K562 (cell line): ENCODE measurements at regions not wholly inside any gene's neighbourhood (a gene's known extent, or its start where the extent isn't known, plus 50 kb on each side); places are given as distances from the start of the nearest gene placed in this dataset.

ENCODE experiments used
- ATF7 ChIP-seq: fragments of 450-650 bp; IDR thresholded peaks from 2 replicates; pipeline ENCODE4 v1.7.1; 2014; ENCODE audit warnings: mild to moderate bottlenecking, moderate library complexity
- CSDE1 ChIP-seq, 2 experiments: fragments of 450-650 bp; IDR thresholded peaks; 2 replicates each; pipeline ENCODE4 v1.6.1; 2016; ENCODE audit warnings: mild to moderate bottlenecking in 1 of 2
- GABPB1 ChIP-seq: sonication (generic); formaldehyde crosslinking; IDR thresholded peaks from 2 replicates; pipeline ENCODE4 v1.8.0; 2022; ENCODE audit warnings: mild to moderate bottlenecking, missing genetic modification reagents
- GTF2E2 ChIP-seq: fragments of 200-800 bp; sonication (Bioruptor generic); IDR thresholded peaks from 2 replicates; pipeline ENCODE4 v1.6.1; 2016; ENCODE audit warnings: missing genetic modification characterization, missing compliant biosample characterization
- KLF16 ChIP-seq: IDR thresholded peaks from 2 replicates; pipeline ENCODE4 v1.6.1; 2016; ENCODE audit warnings: antibody characterized with exemption
- MIER1 ChIP-seq: fragments of 450-650 bp; IDR thresholded peaks from 2 replicates; pipeline ENCODE4 v1.6.1; 2016; ENCODE audit warnings: antibody characterized with exemption, mild to moderate bottlenecking, low read depth
- RBM39 ChIP-seq: fragments of 200-400 bp; formaldehyde crosslinking; optimal IDR thresholded peaks from 2 replicates; pipeline ENCODE3; 2018; ENCODE audit warnings: low read depth, low read length
- SAP30 ChIP-seq: fragments of 200-600 bp; sonication (generic); IDR thresholded peaks from 2 replicates; pipeline ENCODE4 v1.6.1; 2012; ENCODE audit warnings: borderline replicate concordance, low read depth, mild to moderate bottlenecking, moderate library complexity, low read length, control low read depth, inconsistent platforms; ENCODE audit not compliant: insufficient read depth, poor library complexity, severe bottlenecking
- SIN3A ChIP-seq, 2 experiments: fragments of 150-350 bp in 1 of 2; IDR thresholded peaks; 2 replicates each; pipeline ENCODE4 v1.6.1; 2011 to 2016; ENCODE audit warnings: borderline replicate concordance in 2 of 2, low read depth in 2 of 2, low read length in 2 of 2, mild to moderate bottlenecking in 2 of 2, moderate library complexity in 2 of 2; ENCODE audit not compliant: control insufficient read depth in 1 of 2
- SP1 ChIP-seq: sonication (generic); formaldehyde crosslinking; IDR thresholded peaks from 2 replicates; pipeline ENCODE4 v1.8.1; 2022; ENCODE audit warnings: mild to moderate bottlenecking, missing genetic modification reagents
- TCF7 ChIP-seq: sonication (generic); IDR thresholded peaks from 2 replicates; pipeline ENCODE4 v1.6.1; 2016; ENCODE audit warnings: antibody characterized with exemption, borderline replicate concordance
- TRIM24 ChIP-seq, 2 experiments: fragments of 450-650 bp; IDR thresholded peaks; 2 replicates each; pipeline ENCODE4 v1.6.1; 2016
- U2AF1 ChIP-seq: fragments of 200-400 bp; formaldehyde crosslinking; optimal IDR thresholded peaks from 2 replicates; pipeline ENCODE3; 2017; ENCODE audit warnings: mild to moderate bottlenecking, low read depth, low read length, moderate library complexity
- ZBED1 ChIP-seq: IDR thresholded peaks from 2 replicates; pipeline ENCODE4 v1.6.1; 2014
- ZNF134 ChIP-seq: fragments of 250-450 bp; sonication (Bioruptor Pico); conservative IDR thresholded peaks from 2 replicates; pipeline ENCODE4 v1.4.0; 2020
- TF ChIP-seq, protein P1 (sequence below): fragments of 450-650 bp; IDR thresholded peaks from 2 replicates; pipeline ENCODE4 v1.7.0; 2016; ENCODE audit warnings: borderline replicate concordance
- TF ChIP-seq, protein P2 (sequence below): sonication (generic); formaldehyde crosslinking; IDR thresholded peaks from 2 replicates; pipeline ENCODE4 v1.8.0; 2022; ENCODE audit warnings: mild to moderate bottlenecking, missing genetic modification reagents
- TF ChIP-seq, protein P3 (sequence below): sonication (generic); formaldehyde crosslinking; IDR thresholded peaks from 2 replicates; pipeline ENCODE4 v1.8.1; 2023; ENCODE audit warnings: mild to moderate bottlenecking, missing genetic modification reagents
- TF ChIP-seq, protein P4 (sequence below): fragments of 450-650 bp; IDR thresholded peaks from 2 replicates; pipeline ENCODE4 v1.6.1; 2017; ENCODE audit warnings: antibody characterized with exemption, mild to moderate bottlenecking

DNA sequence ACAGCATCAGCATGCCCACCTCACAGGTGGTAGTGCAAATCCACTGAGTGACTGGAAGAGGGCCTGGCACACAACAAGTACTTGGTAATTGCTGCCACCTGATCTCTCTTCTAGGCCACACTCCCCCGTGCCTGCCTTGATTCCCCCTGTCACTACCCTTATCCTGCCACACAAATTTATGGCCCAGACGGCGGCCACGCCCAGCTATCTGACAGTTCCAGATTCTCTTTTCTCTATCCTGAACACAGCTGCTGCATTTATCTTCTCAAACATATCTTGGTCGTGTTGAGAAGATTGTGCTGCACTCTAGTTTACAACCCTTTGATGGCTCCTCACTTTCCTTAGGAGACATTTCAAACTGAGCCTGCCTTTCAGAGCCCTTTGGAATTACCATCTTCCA lies 585.2 kb downstream of the NTRK3 start (continued):
- TF ChIP-seq, protein P1, sequence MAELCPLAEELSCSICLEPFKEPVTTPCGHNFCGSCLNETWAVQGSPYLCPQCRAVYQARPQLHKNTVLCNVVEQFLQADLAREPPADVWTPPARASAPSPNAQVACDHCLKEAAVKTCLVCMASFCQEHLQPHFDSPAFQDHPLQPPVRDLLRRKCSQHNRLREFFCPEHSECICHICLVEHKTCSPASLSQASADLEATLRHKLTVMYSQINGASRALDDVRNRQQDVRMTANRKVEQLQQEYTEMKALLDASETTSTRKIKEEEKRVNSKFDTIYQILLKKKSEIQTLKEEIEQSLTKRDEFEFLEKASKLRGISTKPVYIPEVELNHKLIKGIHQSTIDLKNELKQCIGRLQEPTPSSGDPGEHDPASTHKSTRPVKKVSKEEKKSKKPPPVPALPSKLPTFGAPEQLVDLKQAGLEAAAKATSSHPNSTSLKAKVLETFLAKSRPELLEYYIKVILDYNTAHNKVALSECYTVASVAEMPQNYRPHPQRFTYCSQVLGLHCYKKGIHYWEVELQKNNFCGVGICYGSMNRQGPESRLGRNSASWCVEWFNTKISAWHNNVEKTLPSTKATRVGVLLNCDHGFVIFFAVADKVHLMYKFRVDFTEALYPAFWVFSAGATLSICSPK, result no peak
- TF ChIP-seq TCF7, result 0 out of 2 replicates have a peak, but pooled peaks have one; percentile 43
- no peak for TF ChIP-seq SAP30
- TF ChIP-seq, protein P2, sequence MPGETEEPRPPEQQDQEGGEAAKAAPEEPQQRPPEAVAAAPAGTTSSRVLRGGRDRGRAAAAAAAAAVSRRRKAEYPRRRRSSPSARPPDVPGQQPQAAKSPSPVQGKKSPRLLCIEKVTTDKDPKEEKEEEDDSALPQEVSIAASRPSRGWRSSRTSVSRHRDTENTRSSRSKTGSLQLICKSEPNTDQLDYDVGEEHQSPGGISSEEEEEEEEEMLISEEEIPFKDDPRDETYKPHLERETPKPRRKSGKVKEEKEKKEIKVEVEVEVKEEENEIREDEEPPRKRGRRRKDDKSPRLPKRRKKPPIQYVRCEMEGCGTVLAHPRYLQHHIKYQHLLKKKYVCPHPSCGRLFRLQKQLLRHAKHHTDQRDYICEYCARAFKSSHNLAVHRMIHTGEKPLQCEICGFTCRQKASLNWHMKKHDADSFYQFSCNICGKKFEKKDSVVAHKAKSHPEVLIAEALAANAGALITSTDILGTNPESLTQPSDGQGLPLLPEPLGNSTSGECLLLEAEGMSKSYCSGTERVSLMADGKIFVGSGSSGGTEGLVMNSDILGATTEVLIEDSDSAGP (CRISPR knock-in tag), result no peak
- TF ChIP-seq ATF7, result peak; percentile 49; the same call in 1 of the 2 replicates
- TF ChIP-seq GABPB1 (CRISPR knock-in tag), result no peak
- TF ChIP-seq U2AF1, result no peak
- TF ChIP-seq GTF2E2 (tag), result no peak
- TF ChIP-seq KLF16, result peak; percentile 97
- TF ChIP-seq RBM39, result no peak
- no peak for TF ChIP-seq SIN3A (IDR thresholded peaks at IDR 0.05; ENCODE audit: borderline replicate concordance in 2 of 2, control insufficient read depth in 1 of 2, low read depth in 2 of 2, low read length in 2 of 2)
- no peak for TF ChIP-seq ZBED1
- TF ChIP-seq, protein P3, sequence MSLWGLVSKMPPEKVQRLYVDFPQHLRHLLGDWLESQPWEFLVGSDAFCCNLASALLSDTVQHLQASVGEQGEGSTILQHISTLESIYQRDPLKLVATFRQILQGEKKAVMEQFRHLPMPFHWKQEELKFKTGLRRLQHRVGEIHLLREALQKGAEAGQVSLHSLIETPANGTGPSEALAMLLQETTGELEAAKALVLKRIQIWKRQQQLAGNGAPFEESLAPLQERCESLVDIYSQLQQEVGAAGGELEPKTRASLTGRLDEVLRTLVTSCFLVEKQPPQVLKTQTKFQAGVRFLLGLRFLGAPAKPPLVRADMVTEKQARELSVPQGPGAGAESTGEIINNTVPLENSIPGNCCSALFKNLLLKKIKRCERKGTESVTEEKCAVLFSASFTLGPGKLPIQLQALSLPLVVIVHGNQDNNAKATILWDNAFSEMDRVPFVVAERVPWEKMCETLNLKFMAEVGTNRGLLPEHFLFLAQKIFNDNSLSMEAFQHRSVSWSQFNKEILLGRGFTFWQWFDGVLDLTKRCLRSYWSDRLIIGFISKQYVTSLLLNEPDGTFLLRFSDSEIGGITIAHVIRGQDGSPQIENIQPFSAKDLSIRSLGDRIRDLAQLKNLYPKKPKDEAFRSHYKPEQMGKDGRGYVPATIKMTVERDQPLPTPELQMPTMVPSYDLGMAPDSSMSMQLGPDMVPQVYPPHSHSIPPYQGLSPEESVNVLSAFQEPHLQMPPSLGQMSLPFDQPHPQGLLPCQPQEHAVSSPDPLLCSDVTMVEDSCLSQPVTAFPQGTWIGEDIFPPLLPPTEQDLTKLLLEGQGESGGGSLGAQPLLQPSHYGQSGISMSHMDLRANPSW (CRISPR knock-in tag), result no peak
- TF ChIP-seq, protein P4, sequence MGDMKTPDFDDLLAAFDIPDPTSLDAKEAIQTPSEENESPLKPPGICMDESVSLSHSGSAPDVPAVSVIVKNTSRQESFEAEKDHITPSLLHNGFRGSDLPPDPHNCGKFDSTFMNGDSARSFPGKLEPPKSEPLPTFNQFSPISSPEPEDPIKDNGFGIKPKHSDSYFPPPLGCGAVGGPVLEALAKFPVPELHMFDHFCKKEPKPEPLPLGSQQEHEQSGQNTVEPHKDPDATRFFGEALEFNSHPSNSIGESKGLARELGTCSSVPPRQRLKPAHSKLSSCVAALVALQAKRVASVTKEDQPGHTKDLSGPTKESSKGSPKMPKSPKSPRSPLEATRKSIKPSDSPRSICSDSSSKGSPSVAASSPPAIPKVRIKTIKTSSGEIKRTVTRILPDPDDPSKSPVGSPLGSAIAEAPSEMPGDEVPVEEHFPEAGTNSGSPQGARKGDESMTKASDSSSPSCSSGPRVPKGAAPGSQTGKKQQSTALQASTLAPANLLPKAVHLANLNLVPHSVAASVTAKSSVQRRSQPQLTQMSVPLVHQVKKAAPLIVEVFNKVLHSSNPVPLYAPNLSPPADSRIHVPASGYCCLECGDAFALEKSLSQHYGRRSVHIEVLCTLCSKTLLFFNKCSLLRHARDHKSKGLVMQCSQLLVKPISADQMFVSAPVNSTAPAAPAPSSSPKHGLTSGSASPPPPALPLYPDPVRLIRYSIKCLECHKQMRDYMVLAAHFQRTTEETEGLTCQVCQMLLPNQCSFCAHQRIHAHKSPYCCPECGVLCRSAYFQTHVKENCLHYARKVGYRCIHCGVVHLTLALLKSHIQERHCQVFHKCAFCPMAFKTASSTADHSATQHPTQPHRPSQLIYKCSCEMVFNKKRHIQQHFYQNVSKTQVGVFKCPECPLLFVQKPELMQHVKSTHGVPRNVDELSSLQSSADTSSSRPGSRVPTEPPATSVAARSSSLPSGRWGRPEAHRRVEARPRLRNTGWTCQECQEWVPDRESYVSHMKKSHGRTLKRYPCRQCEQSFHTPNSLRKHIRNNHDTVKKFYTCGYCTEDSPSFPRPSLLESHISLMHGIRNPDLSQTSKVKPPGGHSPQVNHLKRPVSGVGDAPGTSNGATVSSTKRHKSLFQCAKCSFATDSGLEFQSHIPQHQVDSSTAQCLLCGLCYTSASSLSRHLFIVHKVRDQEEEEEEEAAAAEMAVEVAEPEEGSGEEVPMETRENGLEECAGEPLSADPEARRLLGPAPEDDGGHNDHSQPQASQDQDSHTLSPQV, result no peak
- TF ChIP-seq MIER1, result no peak
- no peak for TF ChIP-seq SP1 (CRISPR knock-in tag)
- TF ChIP-seq TRIM24 (IDR thresholded peaks at IDR 0.05), result peak; percentile 96
- TF ChIP-seq ZNF134 (CRISPR knock-in tag), result 0 out of 2 replicates have a peak, but pooled peaks have one; percentile 24
- TF ChIP-seq CSDE1 (IDR thresholded peaks at IDR 0.05), result no peak
